ENCODE measurements at regions not wholly inside any gene's neighbourhood (a gene's known extent, or its start where the extent isn't known, plus 50 kb on each side); places are given as distances from the start of the nearest gene placed in this dataset.
"Not testable (repeated sequence)": the region's sequence is repeated elsewhere in the genome, so short reads cannot be mapped to it uniquely, and the experiment has no call there.

DNA sequence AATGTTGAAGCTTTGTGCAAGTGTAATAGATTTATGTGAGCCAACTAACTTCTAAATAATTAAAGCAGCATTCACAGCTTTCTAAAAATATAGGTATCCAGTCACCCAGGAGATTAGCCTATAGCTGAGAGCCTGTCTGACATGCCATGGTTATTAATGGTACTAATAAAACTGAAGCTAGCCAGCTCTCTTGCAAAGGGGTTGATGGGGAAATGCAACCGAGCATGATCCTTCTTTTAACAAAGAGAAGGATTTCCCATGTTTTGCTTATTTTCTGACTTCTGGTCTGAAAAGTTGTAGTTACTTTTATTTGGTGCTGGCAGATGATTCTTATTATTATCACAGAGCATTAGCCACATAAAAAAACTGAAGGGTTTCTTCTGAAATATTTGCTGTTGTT, 488.7 kb upstream of the CYLC2 start:
- Histone ChIP-seq H3K36me3 (no peaks in the 10 kb centered on the region), H3K4me3 (no peak overlapping the region), H3K4me1 (no peaks in the 10 kb centered on the region), H3K27me3 (no peaks in the 10 kb centered on the region), H3K9me3 (no peaks in the 10 kb centered on the region), H3K27ac (no peak overlapping the region)
- intact Hi-C loops (cut with DNase I; ENCODE audit: low total_unique reads): no loop called here
- TF ChIP-seq CTCF (IDR thresholded peaks at IDR 0.05): no peak
- no peak for DNase-seq

- Histone ChIP-seq H3K4me3 (no peak overlapping the region), H3K27me3 (no peaks in the 10 kb centered on the region), H3K4me1 (no peaks in the 10 kb centered on the region), H3K9me3 (no peaks in the 10 kb centered on the region), H3K36me3 (no peaks in the 10 kb centered on the region), H3K27ac (no peak overlapping the region)
- intact Hi-C loops (cut with DNase I; ENCODE audit: low total_unique reads): no loop called here
- no peak for TF ChIP-seq CTCF (IDR thresholded peaks at IDR 0.05)
- DNase-seq: no peak
These were observed 495.7 kb upstream of the CYLC2 start for GRCh38 chr9:102499468-102499867.

- no peaks in the 10 kb centered on the region for H3K36me3 ChIP-seq
- H3K9me3 ChIP-seq: no peaks in the 10 kb centered on the region
- no peaks in the 10 kb centered on the region for H3K4me1 ChIP-seq
- no peak overlapping the region for H3K27ac ChIP-seq
- no peak for TF ChIP-seq CTCF (IDR thresholded peaks at IDR 0.05)
- no peak overlapping the region for H3K4me3 ChIP-seq
- no peaks in the 10 kb centered on the region for H3K27me3 ChIP-seq
- intact Hi-C loops (cut with DNase I; ENCODE audit: low total_unique reads): no loop called here
- DNase-seq: no peak
These were observed 497.4 kb upstream of the CYLC2 start for GRCh38 chr9:102497709-102498108.

DNA sequence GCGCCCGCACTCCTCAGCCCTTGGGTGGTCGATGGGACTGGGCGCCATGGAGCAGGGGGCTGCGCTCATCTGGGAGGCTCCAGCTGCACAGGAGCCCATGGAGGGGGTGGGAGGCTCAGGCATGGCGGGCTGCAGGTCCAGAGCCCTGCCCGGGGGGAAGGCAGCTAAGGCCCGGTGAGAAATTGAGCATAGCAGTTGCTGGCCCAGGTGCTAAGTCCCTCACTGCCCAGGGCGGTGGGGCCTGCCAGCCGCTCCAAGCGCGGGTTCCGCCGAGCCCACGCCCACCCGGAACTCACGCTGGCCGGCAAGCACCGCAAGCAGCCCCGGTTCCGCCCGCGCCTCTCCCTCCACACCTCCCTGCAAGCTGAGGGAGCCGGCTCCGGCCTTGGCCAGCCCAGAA, 508.2 kb upstream of the CYLC2 start:
- H3K27me3 ChIP-seq; H3K9me3 ChIP-seq; H3K27ac ChIP-seq; H3K36me3 ChIP-seq; H3K4me3 ChIP-seq; DNase-seq; intact Hi-C loops (cut with DNase I; ENCODE audit: low total_unique reads); H3K4me1 ChIP-seq: not testable (repeated sequence)

DNA sequence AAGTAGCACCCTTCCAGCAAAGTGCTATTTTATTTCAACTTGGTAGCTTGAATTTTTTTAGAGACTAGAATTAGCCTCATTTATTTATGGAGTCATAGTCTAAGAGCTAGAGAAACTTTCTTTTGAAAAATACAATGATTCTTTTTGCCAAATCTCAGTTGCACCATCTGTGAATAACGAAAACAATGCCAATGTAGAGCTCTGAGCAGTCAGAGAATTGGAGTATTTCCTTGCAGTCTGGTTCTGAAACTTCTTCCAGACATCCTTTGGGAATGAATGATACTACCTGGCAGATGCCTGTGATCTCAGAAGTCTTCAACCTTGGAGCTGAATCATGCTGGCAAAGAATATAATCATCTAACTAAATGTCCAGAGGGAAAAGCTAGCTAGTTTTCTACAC, 511.5 kb upstream of the CYLC2 start:
- Histone ChIP-seq H3K9me3 (no peaks in the 10 kb centered on the region), H3K4me3 (no peak overlapping the region), H3K27ac (no peak overlapping the region), H3K27me3 (no peaks in the 10 kb centered on the region), H3K4me1 (no peaks in the 10 kb centered on the region), H3K36me3 (no peaks in the 10 kb centered on the region)
- DNase-seq: no peak
- no peak for TF ChIP-seq CTCF (IDR thresholded peaks at IDR 0.05)
- intact Hi-C loops (cut with DNase I; ENCODE audit: low total_unique reads): no loop called here

DNA sequence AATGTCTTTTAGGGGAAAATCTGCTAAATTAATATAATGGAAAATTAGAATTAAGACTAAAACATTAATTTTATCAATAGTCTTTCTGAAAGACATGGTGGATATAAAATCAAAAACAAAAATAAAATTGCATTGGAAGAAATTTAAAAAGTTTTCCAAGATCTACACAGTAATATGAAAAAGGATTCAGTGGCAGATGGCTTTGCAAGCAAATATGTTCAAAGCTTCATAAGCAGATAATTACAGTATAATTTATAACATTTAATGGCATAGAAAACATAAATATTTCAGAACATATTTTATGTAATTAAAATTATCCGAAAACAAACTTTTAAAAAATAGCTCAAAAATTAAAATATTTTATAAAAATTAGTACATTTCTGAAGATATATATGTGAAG, 512.4 kb upstream of the CYLC2 start:
- Histone ChIP-seq H3K9me3 (no peaks in the 10 kb centered on the region), H3K27ac (no peak overlapping the region), H3K4me1 (no peaks in the 10 kb centered on the region), H3K36me3 (no peaks in the 10 kb centered on the region), H3K27me3 (no peaks in the 10 kb centered on the region), H3K4me3 (no peak overlapping the region)
- no peak for TF ChIP-seq CTCF (IDR thresholded peaks at IDR 0.05)
- intact Hi-C loops (cut with DNase I; ENCODE audit: low total_unique reads): no loop called here
- no peak for DNase-seq

All from tibial artery (tissue), 4 donors.